Epithelial cell of prostate (primary cell): ENCODE measurements at regions not wholly inside any gene's neighbourhood (a gene's known extent, or its start where the extent isn't known, plus 50 kb on each side); places are given as distances from the start of the nearest gene placed in this dataset.
"Not testable (repeated sequence)": the region's sequence is repeated elsewhere in the genome, so short reads cannot be mapped to it uniquely, and the experiment has no call there.

Source experiments
- DNase-seq: peaks from one replicate; pipeline ENCODE4 v3.0.0-alpha.2; 2011; ENCODE audit warnings: low read depth, low spot score
- H3K27ac ChIP-seq: fragments of 450-650 bp; 2 replicates; pipeline ENCODE4 v1.5.1; 2017; ENCODE audit warnings: mild to moderate bottlenecking

DNA sequence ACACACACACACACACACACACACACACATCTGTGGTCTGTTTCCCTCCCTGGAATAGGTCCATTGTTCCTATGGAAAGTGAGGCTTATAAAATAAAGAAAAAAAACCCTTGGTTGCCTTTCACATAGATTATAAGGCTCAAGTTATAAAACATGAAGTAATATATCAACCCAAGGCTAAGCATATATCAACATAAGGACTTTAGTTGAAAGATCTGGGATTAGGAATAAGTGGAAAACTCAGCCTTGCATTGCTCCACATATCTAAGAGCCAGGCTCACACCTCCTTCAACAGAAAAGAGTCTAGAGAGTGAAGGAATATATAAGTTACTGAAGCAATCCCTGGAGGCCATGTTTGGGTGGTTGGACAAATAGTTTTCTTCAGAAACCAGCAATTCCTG, 235.0 kb downstream of the SUCLG1 start:
- no peak overlapping the region for H3K27ac ChIP-seq
- DNase-seq, result no peak

DNA sequence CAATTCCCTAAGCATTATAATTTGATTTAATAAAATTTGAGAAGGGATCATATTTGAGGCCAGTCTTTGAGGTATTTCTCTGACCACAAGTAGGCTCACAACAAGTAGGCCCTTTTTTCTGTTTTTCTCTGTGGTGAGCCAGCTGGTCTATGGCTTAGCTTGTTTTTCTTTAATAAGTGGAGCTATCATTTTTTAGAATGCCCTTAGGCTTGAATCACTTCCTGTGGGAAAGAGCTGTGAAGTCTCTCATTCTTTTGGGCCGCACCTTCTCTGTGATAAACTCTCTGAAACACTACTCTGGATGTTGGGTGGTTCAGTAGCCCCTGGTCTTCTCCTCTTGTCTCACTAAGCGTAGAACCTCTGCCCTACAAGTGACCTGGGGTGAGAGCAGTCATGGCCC, 235.9 kb downstream of the SUCLG1 start:
- no peak overlapping the region for H3K27ac ChIP-seq
- DNase-seq, result no peak

GRCh38 chr2:84221102-84221501, 238.0 kb downstream of the SUCLG1 start:
- DNase-seq, H3K27ac ChIP-seq: not testable (repeated sequence)

GRCh38 chr2:84217456-84217855, 241.6 kb downstream of the SUCLG1 start:
- H3K27ac ChIP-seq, result no peak overlapping the region
- DNase-seq, result no peak

- H3K27ac ChIP-seq, result no peak overlapping the region
- DNase-seq, result no peak
Observed at GRCh38 chr2:84214455-84214854, 244.6 kb downstream of the SUCLG1 start.

DNA sequence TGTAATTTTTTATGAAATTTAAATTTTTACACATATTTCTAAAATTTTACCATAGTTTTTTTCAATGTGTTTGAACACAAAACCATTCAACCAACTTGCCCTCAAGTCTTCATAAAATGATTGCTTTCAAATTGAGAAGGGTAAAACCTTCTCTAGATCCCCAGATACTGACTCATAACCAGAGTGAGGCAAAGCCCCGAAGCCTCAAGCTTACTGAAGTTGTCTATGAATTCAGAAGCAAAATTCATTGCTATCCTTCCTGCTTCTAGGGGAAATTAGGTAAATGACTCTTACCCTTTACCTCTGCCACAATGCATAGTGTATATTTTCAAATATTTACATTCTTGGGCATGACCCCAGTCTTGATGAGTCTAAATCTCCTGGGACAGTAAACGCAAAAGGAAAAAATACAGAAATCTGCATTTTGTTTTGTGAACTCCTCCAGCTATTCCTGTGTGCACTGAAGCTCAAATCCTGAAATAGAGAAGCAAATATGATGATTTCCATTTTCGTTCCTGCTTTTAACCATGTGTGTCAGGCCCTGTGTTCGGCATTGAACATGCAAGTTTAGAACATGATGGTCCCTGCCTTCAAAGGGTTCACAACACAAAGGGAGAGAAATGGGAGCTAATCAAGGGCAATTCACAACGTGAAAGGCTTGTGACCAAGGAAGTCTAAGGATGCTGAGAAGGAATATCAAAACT, 246.3 kb downstream of the SUCLG1 start:
- no peak for DNase-seq

DNA sequence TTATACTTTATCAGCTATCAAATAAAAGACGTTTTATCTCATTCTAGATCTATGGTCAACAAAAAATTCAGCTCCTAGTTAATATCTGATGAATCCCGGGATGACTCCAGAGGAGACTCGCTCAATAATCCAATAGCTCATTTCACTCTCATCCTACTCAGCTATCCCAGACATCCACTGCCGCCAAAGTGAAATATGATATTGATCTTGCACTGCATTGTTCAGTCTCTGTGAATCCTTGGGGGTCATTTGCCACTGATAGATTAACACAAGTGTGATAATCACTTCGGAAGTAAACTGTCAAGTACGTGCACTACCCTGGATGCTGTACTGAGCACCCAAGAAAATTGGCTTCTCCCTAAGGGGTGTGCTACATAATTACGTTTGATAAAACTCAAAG, 249.1 kb downstream of the SUCLG1 start:
- no peak overlapping the region for H3K27ac ChIP-seq
- no peak for DNase-seq

More for the DNA sequence above, 246.3 kb downstream of the SUCLG1 start:
- H3K27ac ChIP-seq, result no peak overlapping the region

GRCh38 chr2:84204995-84205394, 254.1 kb downstream of the SUCLG1 start:
- no peak for DNase-seq
- no peak overlapping the region for H3K27ac ChIP-seq

DNA sequence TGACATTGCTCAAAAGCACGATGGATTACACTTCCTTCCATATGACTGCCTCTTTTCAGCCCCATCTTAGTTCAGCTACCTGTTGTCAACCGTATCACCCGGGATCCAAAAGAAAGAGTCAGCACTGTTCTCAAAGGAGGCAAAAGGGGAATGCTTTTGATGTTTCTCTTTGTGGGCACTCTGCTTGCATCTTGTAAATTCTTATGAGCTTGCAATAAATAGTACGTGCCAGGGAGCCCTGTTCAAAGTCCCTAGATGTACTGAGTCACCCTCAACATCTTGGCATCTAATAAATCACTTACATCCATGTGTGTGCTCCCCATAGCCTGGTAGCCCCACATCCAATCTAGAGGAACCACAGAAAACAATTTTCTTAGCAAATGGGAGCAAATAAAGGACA, 256.9 kb downstream of the SUCLG1 start:
- DNase-seq, result no peak
- no peak overlapping the region for H3K27ac ChIP-seq

DNA sequence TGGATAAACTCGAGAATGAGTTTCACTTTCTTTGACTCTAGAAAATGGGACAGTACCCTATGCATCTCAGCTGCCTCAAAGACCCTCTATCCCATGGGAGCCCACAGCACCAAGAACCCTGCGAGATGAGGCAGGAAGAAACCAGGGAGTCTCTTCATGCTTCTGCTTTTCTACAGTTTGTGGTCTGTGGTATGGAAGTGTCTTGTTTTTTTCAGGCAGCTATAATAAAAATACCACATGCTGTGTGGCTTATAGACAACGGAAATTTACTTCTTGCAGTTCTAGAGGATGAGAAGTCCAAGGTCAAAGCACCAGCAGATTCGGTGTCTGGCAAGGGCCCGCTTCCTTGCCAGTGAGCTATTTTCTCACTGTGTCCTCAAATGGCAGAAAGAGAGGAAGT, 257.9 kb downstream of the SUCLG1 start:
- DNase-seq, result no peak
- H3K27ac ChIP-seq, result no peak overlapping the region

- DNase-seq, result no peak
- H3K27ac ChIP-seq, result no peak overlapping the region
Observed at GRCh38 chr2:84197901-84198300, 261.2 kb downstream of the SUCLG1 start.

GRCh38 chr2:84194949-84195644, 264.0 kb downstream of the SUCLG1 start:
- DNase-seq, result no peak
- no peak overlapping the region for H3K27ac ChIP-seq

GRCh38 chr2:84194181-84194580, 264.9 kb downstream of the SUCLG1 start:
- no peak for DNase-seq
- no peak overlapping the region for H3K27ac ChIP-seq

DNA sequence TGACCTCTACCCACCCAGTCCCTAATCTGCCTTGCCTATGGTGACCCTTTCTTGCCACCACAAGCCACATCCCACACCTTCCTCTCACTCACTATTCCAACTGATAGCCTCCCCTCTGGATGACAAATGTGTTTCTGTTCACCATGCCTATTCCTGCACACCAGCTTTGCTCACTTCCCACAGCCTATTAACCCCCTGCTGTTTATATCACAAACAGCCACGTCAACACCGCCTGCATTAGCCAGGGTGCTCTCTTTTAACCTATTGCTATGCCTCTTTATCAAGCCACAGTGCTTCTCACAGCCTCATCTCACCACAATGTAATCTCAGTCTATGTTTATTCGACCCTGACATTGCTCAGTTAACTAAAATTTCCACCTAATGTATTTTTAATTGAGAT, 271.8 kb downstream of the SUCLG1 start:
- DNase-seq, result no peak
- H3K27ac ChIP-seq, result no peak overlapping the region

DNA sequence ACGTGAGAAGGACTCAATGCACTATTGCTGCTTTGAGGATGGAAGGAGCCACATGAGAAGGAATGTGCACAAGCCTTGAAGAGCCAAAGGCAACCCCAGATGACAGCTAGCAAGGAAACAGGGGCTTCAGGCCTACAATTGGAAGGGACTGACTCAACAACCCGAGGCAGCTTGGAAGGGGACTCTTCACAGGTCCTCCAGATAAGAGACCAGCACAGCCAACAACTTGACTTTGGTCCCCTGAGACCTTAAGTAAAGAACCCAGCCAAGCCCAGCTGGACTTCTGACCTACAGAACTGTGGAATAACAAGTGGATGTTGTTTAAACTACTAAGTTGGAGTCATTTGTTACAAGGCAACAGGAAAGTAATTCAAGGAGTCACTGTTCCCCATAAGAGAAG, 277.2 kb downstream of the SUCLG1 start:
- no peak overlapping the region for H3K27ac ChIP-seq
- DNase-seq, result no peak

- no peak overlapping the region for H3K27ac ChIP-seq
- no peak for DNase-seq
Observed at GRCh38 chr2:84177733-84178132, 281.3 kb downstream of the SUCLG1 start.

DNA sequence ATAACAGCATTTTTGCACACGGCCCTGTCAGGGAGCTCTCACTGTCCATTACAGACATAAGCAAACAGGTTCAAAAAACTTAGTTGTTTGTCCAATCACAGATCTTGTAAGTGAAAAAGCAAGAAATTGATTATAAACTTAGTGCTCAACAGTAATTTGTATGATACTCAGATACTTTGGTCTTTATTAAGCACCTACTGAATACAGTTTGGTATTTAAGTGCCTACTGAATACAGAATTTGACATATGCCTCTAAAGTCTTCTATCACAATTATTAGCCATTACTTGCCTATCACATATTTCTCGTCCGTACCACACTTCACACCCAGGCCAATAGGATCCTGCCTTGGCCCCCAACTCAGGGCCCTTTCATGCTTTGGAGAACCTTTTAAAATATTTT, 283.1 kb downstream of the SUCLG1 start:
- no peak for DNase-seq
- H3K27ac ChIP-seq, result no peak overlapping the region

- no peak overlapping the region for H3K27ac ChIP-seq
- DNase-seq, result no peak
Observed at GRCh38 chr2:84175340-84175739, 283.7 kb downstream of the SUCLG1 start.

DNA sequence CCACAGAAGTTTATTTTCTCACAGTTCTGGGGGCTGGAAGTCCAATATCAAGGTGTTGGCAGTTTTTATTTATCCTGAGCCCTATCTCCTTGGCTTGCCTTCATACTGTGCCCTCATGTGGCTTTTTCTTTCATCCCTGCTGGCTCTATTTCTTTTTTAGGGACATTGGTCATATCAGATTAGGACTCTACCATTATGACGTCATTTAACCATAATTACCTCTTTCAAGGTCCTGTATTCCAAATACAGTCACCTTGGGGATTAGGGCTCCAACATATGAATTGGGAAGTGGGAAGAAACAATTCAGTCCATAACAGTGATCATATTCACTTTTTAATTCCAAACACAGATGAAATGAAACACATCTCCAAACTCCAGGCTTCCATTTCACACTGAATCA, 286.0 kb downstream of the SUCLG1 start:
- no peak for DNase-seq
- no peak overlapping the region for H3K27ac ChIP-seq

- no peak overlapping the region for H3K27ac ChIP-seq
Observed at GRCh38 chr2:84170979-84171378, 288.1 kb downstream of the SUCLG1 start.

GRCh38 chr2:84169871-84170270, 289.2 kb downstream of the SUCLG1 start:
- H3K27ac ChIP-seq, result no peak overlapping the region
- DNase-seq, result no peak

More at GRCh38 chr2:84170979-84171378, 288.1 kb downstream of the SUCLG1 start:
- no peak for DNase-seq

DNA sequence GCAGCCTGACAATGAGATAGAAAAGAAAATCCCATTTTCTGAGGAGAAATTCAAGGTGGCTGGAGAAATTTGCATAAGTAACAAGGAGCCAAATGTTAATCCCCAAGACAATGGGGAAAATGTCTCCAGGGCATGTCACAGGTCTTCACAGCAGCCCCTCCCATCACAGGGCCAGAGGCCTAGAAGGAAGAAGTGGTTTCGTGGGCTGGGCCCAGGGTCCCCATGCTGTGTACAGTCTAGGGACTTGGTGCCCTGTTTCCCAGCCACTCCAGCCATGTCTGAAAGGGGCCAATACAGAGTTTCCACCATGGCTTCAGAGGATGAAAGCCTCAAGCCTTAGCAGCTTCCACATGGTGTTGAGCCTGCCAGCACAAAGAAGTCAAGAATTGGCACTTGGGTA, 290.5 kb downstream of the SUCLG1 start:
- not testable (repeated sequence) for DNase-seq, H3K27ac ChIP-seq
